ENCODE measurements at regions not wholly inside any gene's neighbourhood (a gene's known extent, or its start where the extent isn't known, plus 50 kb on each side); places are given as distances from the start of the nearest gene placed in this dataset.

DNA sequence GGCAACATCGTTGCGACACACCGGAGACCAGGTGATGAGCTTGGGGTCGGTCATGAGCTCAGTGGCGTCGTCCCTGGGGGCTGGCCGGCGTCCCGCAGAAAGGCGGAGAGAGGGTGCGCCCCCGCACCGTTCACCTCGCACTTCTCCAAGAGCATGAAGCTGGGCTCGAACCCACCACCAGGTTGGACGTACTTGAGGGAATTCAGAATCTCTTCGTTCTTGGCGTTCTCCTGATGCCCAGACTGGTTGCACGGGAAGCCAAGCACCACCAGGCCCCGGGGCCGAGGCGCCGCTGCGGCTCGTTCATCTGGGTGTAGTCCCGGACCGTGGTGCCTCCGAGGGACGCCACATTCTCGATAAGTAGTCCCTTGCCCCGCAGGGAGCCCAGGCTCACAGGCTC is 176.6 kb upstream of the ADAMTS5 start:
- Histone ChIP-seq H3K27me3 (ENCODE audit: low read depth) (no peaks in the 10 kb centered on the region), H3K4me1 (no peaks in the 10 kb centered on the region), H3K27ac (replicated peaks) (no peak overlapping the region), H3K36me3 (no peaks in the 10 kb centered on the region), H3K9me3 (replicated peaks) (no peaks in the 10 kb centered on the region), H3K4me3 (no peak overlapping the region)
- TF ChIP-seq, protein P1, sequence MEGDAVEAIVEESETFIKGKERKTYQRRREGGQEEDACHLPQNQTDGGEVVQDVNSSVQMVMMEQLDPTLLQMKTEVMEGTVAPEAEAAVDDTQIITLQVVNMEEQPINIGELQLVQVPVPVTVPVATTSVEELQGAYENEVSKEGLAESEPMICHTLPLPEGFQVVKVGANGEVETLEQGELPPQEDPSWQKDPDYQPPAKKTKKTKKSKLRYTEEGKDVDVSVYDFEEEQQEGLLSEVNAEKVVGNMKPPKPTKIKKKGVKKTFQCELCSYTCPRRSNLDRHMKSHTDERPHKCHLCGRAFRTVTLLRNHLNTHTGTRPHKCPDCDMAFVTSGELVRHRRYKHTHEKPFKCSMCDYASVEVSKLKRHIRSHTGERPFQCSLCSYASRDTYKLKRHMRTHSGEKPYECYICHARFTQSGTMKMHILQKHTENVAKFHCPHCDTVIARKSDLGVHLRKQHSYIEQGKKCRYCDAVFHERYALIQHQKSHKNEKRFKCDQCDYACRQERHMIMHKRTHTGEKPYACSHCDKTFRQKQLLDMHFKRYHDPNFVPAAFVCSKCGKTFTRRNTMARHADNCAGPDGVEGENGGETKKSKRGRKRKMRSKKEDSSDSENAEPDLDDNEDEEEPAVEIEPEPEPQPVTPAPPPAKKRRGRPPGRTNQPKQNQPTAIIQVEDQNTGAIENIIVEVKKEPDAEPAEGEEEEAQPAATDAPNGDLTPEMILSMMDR (IDR thresholded peaks at IDR 0.05; ENCODE audit: borderline replicate concordance), result no peak
- intact Hi-C loops (cut with micrococcal nuclease), result no loop called here
- DNase-seq, result no peak

DNA sequence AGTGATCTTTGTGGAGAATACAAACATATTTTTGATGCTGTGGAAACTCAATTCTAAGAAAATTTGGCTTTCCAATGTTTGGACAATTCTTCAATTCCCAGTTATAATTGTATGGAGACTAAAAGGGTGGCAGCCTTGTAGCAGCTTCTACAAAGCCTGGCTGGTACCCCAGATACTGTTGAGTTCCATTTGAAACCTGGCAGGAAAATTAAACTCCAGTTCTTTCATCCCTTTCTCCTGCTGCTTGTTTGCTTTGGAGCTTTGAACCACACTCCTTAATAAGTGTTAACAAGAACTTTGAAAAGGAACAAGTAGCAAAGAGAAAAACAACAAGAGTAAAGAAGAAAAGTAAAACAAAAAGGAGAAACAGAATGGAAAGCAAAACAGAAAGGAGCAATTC is 172.6 kb upstream of the ADAMTS5 start:
- no peaks in the 10 kb centered on the region for H3K9me3 ChIP-seq (replicated peaks)
- H3K4me1 ChIP-seq, result no peaks in the 10 kb centered on the region
- TF ChIP-seq, protein P1 (IDR thresholded peaks at IDR 0.05; ENCODE audit: borderline replicate concordance), result no peak
- intact Hi-C loops (cut with micrococcal nuclease), result no loop called here
- H3K27ac ChIP-seq (replicated peaks), result no peak overlapping the region
- no peak for DNase-seq
- no peaks in the 10 kb centered on the region for H3K36me3 ChIP-seq
- H3K4me3 ChIP-seq, result no peak overlapping the region
- no peaks in the 10 kb centered on the region for H3K27me3 ChIP-seq (ENCODE audit: low read depth)

DNA sequence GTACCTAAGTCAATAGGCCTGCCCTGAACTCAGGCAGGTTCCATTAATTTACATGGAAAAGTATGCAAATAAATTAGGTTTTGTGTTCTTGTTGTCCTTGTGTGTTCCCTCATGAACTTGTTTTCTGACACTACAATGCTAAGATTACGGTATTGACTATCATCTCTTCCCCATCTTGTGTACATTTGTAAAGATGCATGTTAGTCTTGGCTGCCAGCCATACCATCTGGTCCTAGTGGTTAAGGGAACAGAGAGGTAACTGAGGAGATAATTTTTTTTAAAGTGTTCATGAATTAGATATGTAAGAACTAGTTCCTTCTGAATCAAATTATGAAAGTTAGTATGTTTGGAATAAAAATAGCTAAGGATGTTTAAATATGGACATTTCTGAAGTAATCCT is 167.6 kb upstream of the ADAMTS5 start:
- TF ChIP-seq, protein P1 (IDR thresholded peaks at IDR 0.05; ENCODE audit: borderline replicate concordance), result no peak
- intact Hi-C loops (cut with micrococcal nuclease), result no loop called here
- no peaks in the 10 kb centered on the region for H3K27me3 ChIP-seq (ENCODE audit: low read depth)

DNA sequence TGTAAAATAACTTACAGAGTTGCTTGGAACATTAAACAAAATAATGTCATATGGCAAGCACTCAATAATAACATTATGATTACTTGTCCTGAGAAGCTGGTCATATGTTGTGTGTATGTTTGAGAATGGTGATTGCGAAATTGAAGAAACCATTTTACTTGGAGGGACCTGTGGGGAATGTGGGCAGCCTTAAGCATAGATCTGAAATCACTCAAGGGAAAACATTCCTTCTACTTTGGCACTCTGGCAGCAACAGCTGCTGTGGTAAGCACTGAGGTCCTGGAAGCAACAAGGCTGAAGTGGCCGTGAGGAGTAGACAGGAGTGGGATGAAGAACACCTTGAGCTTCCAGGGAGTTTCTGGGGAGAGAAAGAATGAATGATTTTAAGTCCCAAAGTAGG is 165.4 kb upstream of the ADAMTS5 start:
- Histone ChIP-seq H3K9me3 (replicated peaks) (no peaks in the 10 kb centered on the region), H3K27me3 (ENCODE audit: low read depth) (no peaks in the 10 kb centered on the region), H3K36me3 (no peaks in the 10 kb centered on the region), H3K4me3 (no peak overlapping the region), H3K27ac (replicated peaks) (no peak overlapping the region), H3K4me1 (peaks cover 8% of the 10 kb centered on the region)
- intact Hi-C loops (cut with micrococcal nuclease), result no loop called here
- no peak for DNase-seq
- TF ChIP-seq, protein P1 (IDR thresholded peaks at IDR 0.05; ENCODE audit: borderline replicate concordance), result no peak

More for the DNA sequence above, 167.6 kb upstream of the ADAMTS5 start:
- Histone ChIP-seq H3K27ac (replicated peaks) (no peak overlapping the region), H3K4me1 (no peaks in the 10 kb centered on the region), H3K4me3 (no peak overlapping the region), H3K36me3 (no peaks in the 10 kb centered on the region), H3K9me3 (replicated peaks) (no peaks in the 10 kb centered on the region)
- DNase-seq, result no peak

DNA sequence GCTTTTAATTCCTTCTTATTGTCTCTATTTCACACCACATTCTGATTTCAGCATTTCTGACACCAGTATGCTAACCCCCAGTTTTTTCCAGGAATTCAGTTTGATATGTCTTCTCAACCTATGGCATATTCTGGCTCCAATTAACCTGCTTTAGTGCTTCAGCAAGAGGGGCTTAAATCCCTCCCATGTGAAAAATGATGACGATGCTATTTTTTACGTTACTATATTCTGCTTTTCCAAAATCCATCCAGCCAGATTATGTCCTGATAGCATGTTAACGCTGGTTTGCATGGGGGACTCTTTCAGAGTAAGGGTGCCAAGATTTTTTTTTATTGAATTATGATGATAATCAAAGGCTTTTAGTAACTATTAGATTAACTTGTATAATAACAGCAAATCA is 163.3 kb upstream of the ADAMTS5 start:
- DNase-seq, result no peak
- Histone ChIP-seq H3K9me3 (replicated peaks) (no peaks in the 10 kb centered on the region), H3K27me3 (ENCODE audit: low read depth) (no peaks in the 10 kb centered on the region), H3K4me3 (no peak overlapping the region), H3K36me3 (no peaks in the 10 kb centered on the region), H3K27ac (replicated peaks) (no peak overlapping the region), H3K4me1 (peaks cover 11% of the 10 kb centered on the region)
- TF ChIP-seq, protein P1 (IDR thresholded peaks at IDR 0.05; ENCODE audit: borderline replicate concordance), result no peak
- intact Hi-C loops (cut with micrococcal nuclease), result no loop called here

DNA sequence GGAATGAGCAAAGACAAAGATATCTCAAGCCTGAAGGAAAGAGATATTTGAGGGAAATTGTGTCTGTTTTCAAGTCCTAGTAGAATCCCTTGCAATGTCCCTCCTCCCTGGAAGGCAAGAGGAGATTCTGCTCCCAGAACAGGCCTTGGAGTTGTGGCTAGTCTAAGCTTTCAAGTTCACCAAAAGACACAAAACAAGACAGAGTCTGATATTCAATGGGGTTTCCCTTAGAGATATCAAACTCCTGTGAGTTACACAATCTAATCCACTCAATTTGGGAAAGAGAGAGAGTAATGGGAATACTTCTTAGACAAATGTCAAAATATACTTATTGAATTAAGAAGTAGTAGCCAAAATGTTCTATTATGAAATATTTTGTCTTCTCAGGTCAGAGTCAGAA is 162.8 kb upstream of the ADAMTS5 start:
- no peak overlapping the region for H3K27ac ChIP-seq (replicated peaks)
- DNase-seq, result no peak
- intact Hi-C loops (cut with micrococcal nuclease), result no loop called here
- no peaks in the 10 kb centered on the region for H3K9me3 ChIP-seq (replicated peaks)
- H3K4me3 ChIP-seq, result no peak overlapping the region
- H3K36me3 ChIP-seq, result no peaks in the 10 kb centered on the region
- H3K27me3 ChIP-seq (ENCODE audit: low read depth), result no peaks in the 10 kb centered on the region
- peaks cover 11% of the 10 kb centered on the region for H3K4me1 ChIP-seq
- TF ChIP-seq, protein P1 (IDR thresholded peaks at IDR 0.05; ENCODE audit: borderline replicate concordance), result no peak

All from left ventricle myocardium inferior (tissue), 1 donor.